Endothelial cell of umbilical vein (primary cell): ENCODE measurements at regions not wholly inside any gene's neighbourhood (a gene's known extent, or its start where the extent isn't known, plus 50 kb on each side); places are given as distances from the start of the nearest gene placed in this dataset.

Source experiments
- BruUV-seq: library from RNA; stranded (reverse); fragments of 400-500 nt; replicated peaks from 2 replicates; lab custom pipeline; 2021; lab: Mats Ljungman, UMichigan
- CTCF ChIA-PET: fragments of 300-600, 350-600 bp; sonication (Branson Sonifier 250); formaldehyde crosslinking; loops from one replicate; lab custom pipeline; 2021; ENCODE audit warnings: antibody characterized with exemption, inconsistent platforms; lab: Charles Lee
- POLR2A ChIA-PET: fragments of 300-600, 350-600 bp; sonication (Branson Sonifier 250); formaldehyde crosslinking; loops from one replicate; lab custom pipeline; 2021; ENCODE audit warnings: antibody characterized with exemption, inconsistent platforms; lab: Charles Lee
- DNase-seq: peaks from one replicate; pipeline ENCODE4 v3.0.0-alpha.2; 2011; ENCODE audit warnings: low read depth, low spot score
- FAIRE-seq: peaks from 2 replicates; lab custom pipeline; 2011; peaks lifted over from hg19 to GRCh38; lab: Jason Lieb, UNC
- H2AFZ ChIP-seq: 2 replicates; pipeline ENCODE4 v1.6.0; 2012; ENCODE audit warnings: low read depth, low read length, control low read depth, inconsistent platforms
- H3K27ac ChIP-seq: 2 replicates; pipeline ENCODE4 v1.5.1; 2011; ENCODE audit warnings: low read depth, mild to moderate bottlenecking, control low read depth, low read length, moderate library complexity; ENCODE audit not compliant: insufficient read depth
- H3K27me3 ChIP-seq, 2 experiments: 2 replicates each; pipeline versions ENCODE4 v1.6.0 to v1.6.1; 2011; ENCODE audit warnings: low read length in 2 of 2, mixed read lengths in 1 of 2; ENCODE audit not compliant: control insufficient read depth in 2 of 2, insufficient read depth in 2 of 2
- H3K36me3 ChIP-seq, 2 experiments: 2 replicates in 1 of 2; 3 replicates in 1 of 2; pipeline ENCODE4 v1.5.1; 2011; ENCODE audit warnings: low read length in 2 of 2, mild to moderate bottlenecking in 1 of 2, moderate library complexity in 1 of 2; ENCODE audit not compliant: control insufficient read depth in 2 of 2, insufficient read depth in 2 of 2; ENCODE audit errors: extremely low read depth in 1 of 2
- H3K4me1 ChIP-seq: 3 replicates; pipeline ENCODE4 v1.5.1; 2011; ENCODE audit warnings: mild to moderate bottlenecking, low read length; ENCODE audit not compliant: control insufficient read depth, insufficient read depth; ENCODE audit errors: extremely low read depth
- H3K4me2 ChIP-seq: 2 replicates; pipeline ENCODE4 v1.6.1; 2011; ENCODE audit warnings: low read length, control low read depth, mixed read lengths; ENCODE audit not compliant: insufficient read depth
- H3K4me3 ChIP-seq, 3 experiments: fragments of 200-600 bp in 1 of 3; sonication (generic), shearing (Covaris generic) in 1 of 3; replicated peaks in 1 of 3; 2 replicates each; pipeline ENCODE4 v1.5.1; 2011 to 2016; ENCODE audit warnings: control low read depth in 3 of 3, low read length in 3 of 3, mild to moderate bottlenecking in 2 of 3, inconsistent platforms in 1 of 3, low read depth in 1 of 3, moderate library complexity in 1 of 3; ENCODE audit not compliant: insufficient read depth in 1 of 3
- H3K79me2 ChIP-seq: 2 replicates; pipeline ENCODE4 v1.6.0; 2012; ENCODE audit warnings: low read length, inconsistent platforms; ENCODE audit not compliant: control insufficient read depth, insufficient read depth
- H3K9ac ChIP-seq: replicated peaks from 2 replicates; pipeline ENCODE3; 2011; ENCODE audit warnings: low read length, control low read depth; ENCODE audit not compliant: insufficient read depth; ENCODE audit errors: extremely low read depth
- H3K9me1 ChIP-seq: replicated peaks from 3 replicates; pipeline ENCODE4 v1.6.0; 2011; ENCODE audit warnings: mild to moderate bottlenecking, low read length; ENCODE audit not compliant: control insufficient read depth, insufficient read depth; ENCODE audit errors: extremely low read depth
- H3K9me3 ChIP-seq: replicated peaks from 2 replicates; pipeline ENCODE4 v1.5.1; 2012; ENCODE audit warnings: low read length, inconsistent platforms; ENCODE audit not compliant: control insufficient read depth, insufficient read depth
- H4K20me1 ChIP-seq: replicated peaks from 2 replicates; pipeline ENCODE3; 2011; ENCODE audit warnings: mild to moderate bottlenecking, low read length; ENCODE audit not compliant: control insufficient read depth, insufficient read depth; ENCODE audit errors: extremely low read depth
- CTCF ChIP-seq, 2 donors: IDR thresholded peaks; 1 replicate in 1 of 2; 2 replicates in 1 of 2; pipeline ENCODE4 v1.5.1; 2011; ENCODE audit warnings: low read length in 2 of 2, mild to moderate bottlenecking in 2 of 2, moderate library complexity in 2 of 2, control low read depth in 1 of 2, inconsistent platforms in 1 of 2, low read depth in 1 of 2; ENCODE audit not compliant: insufficient read depth in 1 of 2; ENCODE audit errors: extremely low read depth in 1 of 2
- EZH2 ChIP-seq: IDR thresholded peaks from 2 replicates; pipeline ENCODE4 v1.6.1; 2012; ENCODE audit warnings: borderline replicate concordance, low read depth, mild to moderate bottlenecking, moderate library complexity, low read length, inconsistent platforms; ENCODE audit not compliant: severe bottlenecking
- FOS ChIP-seq: IDR thresholded peaks from 2 replicates; pipeline ENCODE4 v1.6.1; 2011; ENCODE audit warnings: mild to moderate bottlenecking, low read length, moderate library complexity, borderline replicate concordance; ENCODE audit not compliant: insufficient read depth
- GATA2 ChIP-seq: IDR thresholded peaks from 2 replicates; pipeline ENCODE4 v1.7.0; 2011; ENCODE audit warnings: low read depth, mild to moderate bottlenecking, moderate library complexity, mixed read lengths, low read length; ENCODE audit not compliant: insufficient read length, insufficient read depth
- JUN ChIP-seq: IDR thresholded peaks from 2 replicates; pipeline ENCODE4 v1.6.1; 2011; ENCODE audit warnings: borderline replicate concordance, low read depth; ENCODE audit not compliant: insufficient read length, insufficient read depth
- MAX ChIP-seq: IDR thresholded peaks from 2 replicates; pipeline ENCODE4 v1.6.1; 2011; ENCODE audit not compliant: insufficient read depth, insufficient read length
- MYC ChIP-seq: IDR thresholded peaks from one replicate; pipeline ENCODE4 v1.6.1; 2011; ENCODE audit warnings: mild to moderate bottlenecking, low read depth, low read length
- POLR2A ChIP-seq: IDR thresholded peaks from 2 replicates; pipeline ENCODE4 v1.6.1; 2012; ENCODE audit warnings: low read depth, mild to moderate bottlenecking, control low read depth, low read length
- POLR2AphosphoS5 ChIP-seq: IDR thresholded peaks from 2 replicates; pipeline ENCODE4 v1.6.1; 2012; ENCODE audit warnings: low read depth, mild to moderate bottlenecking, control low read depth, low read length, moderate library complexity; ENCODE audit not compliant: insufficient read depth
- dilution Hi-C: fragments of 300-500 bp; cut with MboI; formaldehyde crosslinking; loops from one replicate; pipeline ENCODE4 v1.15.0; 2019; ENCODE audit warnings: low sequenced_read_pairs; ENCODE audit not compliant: extremely low pct_ligation_motif_present
- intact Hi-C: fragments of 100-400 bp; cut with micrococcal nuclease; formaldehyde crosslinking; loops from one replicate; pipeline ENCODE4 v1.10.0; 2022

GRCh38 chr16:35516551-35516950 lies 2057.1 kb downstream of the TP53TG3F start:
- no peak overlapping the region for H3K9ac ChIP-seq
- BruUV-seq = no TSS peak
- dilution Hi-C loops = no loop called here
- no peak overlapping the region for H3K4me3 ChIP-seq
- intact Hi-C loops = no loop called here
- no peak for DNase-seq
- CTCF ChIA-PET = no interaction called here
- H3K36me3 ChIP-seq = no peaks in the 10 kb centered on the region
- no peaks in the 10 kb centered on the region for H3K4me1 ChIP-seq
- H4K20me1 ChIP-seq = no peaks in the 10 kb centered on the region
- FAIRE-seq = no peak
- no peaks in the 10 kb centered on the region for H3K27me3 ChIP-seq
- no peak for TF ChIP-seq MAX
- TF ChIP-seq CTCF (IDR thresholded peaks at IDR 0.05; ENCODE audit: extremely low read depth in 1 of 2, insufficient read depth in 1 of 2, low read depth in 1 of 2, low read length in 2 of 2) = no peak
- TF ChIP-seq POLR2A = no peak
- TF ChIP-seq FOS = no peak
- no peak for TF ChIP-seq MYC
- TF ChIP-seq EZH2 = no peak
- no peak for TF ChIP-seq JUN
- no peak for TF ChIP-seq GATA2
- no peak for TF ChIP-seq POLR2AphosphoS5
- H3K27ac ChIP-seq = no peak overlapping the region
- POLR2A ChIA-PET = no interaction called here
- H3K9me1 ChIP-seq = no peaks in the 10 kb centered on the region
- no peaks in the 10 kb centered on the region for H3K9me3 ChIP-seq
- H3K79me2 ChIP-seq = no peaks in the 10 kb centered on the region
- H3K4me2 ChIP-seq = no peak overlapping the region
- H2AFZ ChIP-seq = no peak overlapping the region
